ENCODE measurements at regions not wholly inside any gene's neighbourhood (a gene's known extent, or its start where the extent isn't known, plus 50 kb on each side); places are given as distances from the start of the nearest gene placed in this dataset.

- no peak for DNase-seq
These were observed 66.7 kb upstream of the PNMA1 start for GRCh38 chr14:73780896-73781295.

- DNase-seq, result no peak
These were observed 66.2 kb upstream of the PNMA1 start for GRCh38 chr14:73780391-73780790.

- DNase-seq, result no peak
These were observed 64.6 kb upstream of the PNMA1 start for GRCh38 chr14:73778736-73779135.

GRCh38 chr14:73777420-73777819, 63.2 kb upstream of the PNMA1 start:
- no peak for DNase-seq

GRCh38 chr14:73776194-73776537, 62.0 kb upstream of the PNMA1 start:
- DNase-seq, result no peak

GRCh38 chr14:73775339-73776193, 61.4 kb upstream of the PNMA1 start:
- no peak for DNase-seq

GRCh38 chr14:73774671-73775070, 60.5 kb upstream of the PNMA1 start:
- no peak for DNase-seq

- DNase-seq, result no peak
These were observed 60.0 kb upstream of the PNMA1 start for GRCh38 chr14:73774241-73774570.

GRCh38 chr14:73773441-73774240, 59.5 kb upstream of the PNMA1 start:
- no peak for DNase-seq

GRCh38 chr14:73771848-73772638, 57.9 kb upstream of the PNMA1 start:
- DNase-seq, result peak; percentile 64

GRCh38 chr14:73770977-73771847, 57.0 kb upstream of the PNMA1 start:
- DNase-seq, result no peak

- no peak for DNase-seq
These were observed 53.9 kb upstream of the PNMA1 start for GRCh38 chr14:73768107-73768506.

- DNase-seq, result peak; percentile 94
These were observed 50.5 kb upstream of the PNMA1 start for GRCh38 chr14:73764406-73765280.
